Neutrophil (primary cell): ENCODE measurements at regions not wholly inside any gene's neighbourhood (a gene's known extent, or its start where the extent isn't known, plus 50 kb on each side); places are given as distances from the start of the nearest gene placed in this dataset.

Experiments
- H3K27ac ChIP-seq: fragments of 200-600 bp; sonication (generic); 2 replicates; pipeline ENCODE4 v1.5.1; 2016; ENCODE audit warnings: mild to moderate bottlenecking, moderate library complexity
- H3K27me3 ChIP-seq: fragments of 200-600 bp; sonication (generic); 2 replicates; pipeline ENCODE4 v1.6.0; 2016; ENCODE audit warnings: mild to moderate bottlenecking
- H3K36me3 ChIP-seq: fragments of 200-600 bp; sonication (generic); 2 replicates; pipeline ENCODE4 v1.5.1; 2017
- H3K4me1 ChIP-seq, 2 experiments: fragments of 200-600 bp in 1 of 2; sonication (generic) in 1 of 2; 1 replicate in 1 of 2; 2 replicates in 1 of 2; pipeline versions ENCODE4 v1.5.1 to v1.6.1; 2013 to 2016; ENCODE audit warnings: low read depth in 1 of 2, low read length in 1 of 2, mild to moderate bottlenecking in 1 of 2, moderate library complexity in 1 of 2; ENCODE audit not compliant: control insufficient read depth in 1 of 2, insufficient read depth in 1 of 2
- H3K4me3 ChIP-seq, 2 experiments: fragments of 200-600 bp in 1 of 2; sonication (generic) in 1 of 2; 1 replicate in 1 of 2; 2 replicates in 1 of 2; pipeline ENCODE4 v1.5.1; 2013 to 2016; ENCODE audit warnings: low read depth in 1 of 2, low read length in 1 of 2, mild to moderate bottlenecking in 1 of 2, moderate library complexity in 1 of 2
- H3K9me3 ChIP-seq: fragments of 200-600 bp; sonication (generic); 2 replicates; pipeline ENCODE4 v1.5.1; 2016
- CTCF ChIP-seq: fragments of 200-600 bp; sonication (generic); IDR thresholded peaks from 2 replicates; pipeline ENCODE4 v1.5.1; 2016; ENCODE audit warnings: antibody characterized with exemption

- H3K27ac ChIP-seq = no peak overlapping the region
- peaks cover 0 to 2% of the 10 kb centered on the region in 2 experiments for H3K4me1 ChIP-seq
- no peak overlapping the region for H3K4me3 ChIP-seq
- TF ChIP-seq CTCF = no peak
- no peaks in the 10 kb centered on the region for H3K9me3 ChIP-seq
- H3K36me3 ChIP-seq = no peaks in the 10 kb centered on the region
- H3K27me3 ChIP-seq = no peaks in the 10 kb centered on the region
Observed at GRCh38 chr1:239516579-239516978, 130.2 kb downstream of the CHRM3 start.

GRCh38 chr1:239526391-239526790 is 140.0 kb downstream of the CHRM3 start:
- no peak overlapping the region for H3K4me3 ChIP-seq
- no peak overlapping the region for H3K27ac ChIP-seq
- H3K36me3 ChIP-seq = no peaks in the 10 kb centered on the region
- no peak for TF ChIP-seq CTCF
- H3K27me3 ChIP-seq = no peaks in the 10 kb centered on the region
- H3K9me3 ChIP-seq = no peaks in the 10 kb centered on the region
- H3K4me1 ChIP-seq = peaks cover 4 to 12% of the 10 kb centered on the region in 2 experiments

GRCh38 chr1:239527051-239527693 is 140.8 kb downstream of the CHRM3 start:
- Histone ChIP-seq H3K9me3 (no peaks in the 10 kb centered on the region), H3K27ac (no peak overlapping the region), H3K4me3 (no peak overlapping the region), H3K36me3 (no peaks in the 10 kb centered on the region), H3K4me1 (peaks cover under 1 to 4% of the 10 kb centered on the region in 2 experiments), H3K27me3 (no peaks in the 10 kb centered on the region)
- TF ChIP-seq CTCF = no peak

GRCh38 chr1:239536165-239536849 is 149.9 kb downstream of the CHRM3 start:
- no peaks in the 10 kb centered on the region for H3K4me1 ChIP-seq
- H3K36me3 ChIP-seq = no peaks in the 10 kb centered on the region
- no peak for TF ChIP-seq CTCF
- no peaks in the 10 kb centered on the region for H3K27me3 ChIP-seq
- no peak overlapping the region for H3K27ac ChIP-seq
- no peak overlapping the region for H3K4me3 ChIP-seq
- no peaks in the 10 kb centered on the region for H3K9me3 ChIP-seq

GRCh38 chr1:239537795-239538194 is 151.4 kb downstream of the CHRM3 start:
- TF ChIP-seq CTCF = no peak
- no peaks in the 10 kb centered on the region for H3K9me3 ChIP-seq
- H3K27ac ChIP-seq = no peak overlapping the region

More at GRCh38 chr1:239537795-239538194, 151.4 kb downstream of the CHRM3 start:
- no peaks in the 10 kb centered on the region for H3K4me1 ChIP-seq
- H3K36me3 ChIP-seq = no peaks in the 10 kb centered on the region
- no peak overlapping the region for H3K4me3 ChIP-seq
- no peaks in the 10 kb centered on the region for H3K27me3 ChIP-seq
